Suprapubic skin (tissue), 4 donors: ENCODE measurements at regions not wholly inside any gene's neighbourhood (a gene's known extent, or its start where the extent isn't known, plus 50 kb on each side); places are given as distances from the start of the nearest gene placed in this dataset.

Source experiments
- POLR2A ChIP-seq, 2 donors: fragments of 450-650 bp; IDR thresholded peaks; one replicate each; pipeline ENCODE4 v1.6.1; 2017; ENCODE audit warnings: antibody characterized with exemption in 2 of 2, mild to moderate bottlenecking in 2 of 2, moderate library complexity in 2 of 2
- POLR2AphosphoS5 ChIP-seq, 3 donors: sonication (generic); formaldehyde crosslinking; IDR thresholded peaks; one replicate each; pipeline ENCODE4 v1.6.1; 2017; ENCODE audit warnings: antibody characterized with exemption in 3 of 3
- TF ChIP-seq, protein P1 (sequence below), 2 donors: fragments of 200-600 bp in 1 of 2; fragments of 450-650 bp in 1 of 2; sonication (generic) in 1 of 2; IDR thresholded peaks; one replicate each; pipeline ENCODE4 v1.5.1; 2016 to 2019; ENCODE audit warnings: antibody characterized with exemption in 2 of 2, mild to moderate bottlenecking in 1 of 2, moderate library complexity in 1 of 2

DNA sequence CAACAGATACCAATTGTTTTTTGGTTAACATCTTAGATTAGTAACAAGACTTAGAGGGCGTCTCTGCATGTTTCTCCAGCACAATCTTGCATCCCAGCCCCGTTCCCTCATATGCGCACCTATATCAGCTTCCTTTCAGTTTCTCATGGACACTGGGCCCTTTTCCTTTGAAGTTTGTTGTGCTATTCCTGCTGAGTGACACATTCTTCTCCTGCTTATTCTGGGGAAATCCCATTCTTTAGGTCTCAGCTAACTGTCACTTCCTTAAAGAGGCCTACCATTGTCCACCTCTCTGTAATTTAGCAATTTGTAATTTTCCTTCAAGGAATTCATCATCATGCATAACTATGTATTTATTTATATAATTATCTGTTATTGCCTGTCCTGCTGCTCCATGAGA lies 110.3 kb upstream of the STEAP1B start:
- TF ChIP-seq, protein P1, sequence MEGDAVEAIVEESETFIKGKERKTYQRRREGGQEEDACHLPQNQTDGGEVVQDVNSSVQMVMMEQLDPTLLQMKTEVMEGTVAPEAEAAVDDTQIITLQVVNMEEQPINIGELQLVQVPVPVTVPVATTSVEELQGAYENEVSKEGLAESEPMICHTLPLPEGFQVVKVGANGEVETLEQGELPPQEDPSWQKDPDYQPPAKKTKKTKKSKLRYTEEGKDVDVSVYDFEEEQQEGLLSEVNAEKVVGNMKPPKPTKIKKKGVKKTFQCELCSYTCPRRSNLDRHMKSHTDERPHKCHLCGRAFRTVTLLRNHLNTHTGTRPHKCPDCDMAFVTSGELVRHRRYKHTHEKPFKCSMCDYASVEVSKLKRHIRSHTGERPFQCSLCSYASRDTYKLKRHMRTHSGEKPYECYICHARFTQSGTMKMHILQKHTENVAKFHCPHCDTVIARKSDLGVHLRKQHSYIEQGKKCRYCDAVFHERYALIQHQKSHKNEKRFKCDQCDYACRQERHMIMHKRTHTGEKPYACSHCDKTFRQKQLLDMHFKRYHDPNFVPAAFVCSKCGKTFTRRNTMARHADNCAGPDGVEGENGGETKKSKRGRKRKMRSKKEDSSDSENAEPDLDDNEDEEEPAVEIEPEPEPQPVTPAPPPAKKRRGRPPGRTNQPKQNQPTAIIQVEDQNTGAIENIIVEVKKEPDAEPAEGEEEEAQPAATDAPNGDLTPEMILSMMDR (IDR thresholded peaks at IDR 0.05) = no peak
- TF ChIP-seq POLR2AphosphoS5 (IDR thresholded peaks at IDR 0.05) (no peak), POLR2A (IDR thresholded peaks at IDR 0.05) (no peak)
